Left lung (tissue), 4 donors: ENCODE measurements at regions not wholly inside any gene's neighbourhood (a gene's known extent, or its start where the extent isn't known, plus 50 kb on each side); places are given as distances from the start of the nearest gene placed in this dataset.

Source experiments
- ATAC-seq: fragments of 200-7000 bp; cut with Tn5 transposase; one replicate; pipeline ENCODE4 v1.9.1; 2020; ENCODE audit warnings: moderate library complexity
- DNase-seq, 4 donors: peaks; one replicate each; pipeline ENCODE4 v3.0.0-alpha.2; 2013 to 2020
- H3K27ac ChIP-seq, 2 donors: fragments of 200-600 bp; sonication (generic) in 1 of 2; one replicate each; pipeline versions ENCODE4 v1.5.0 to v1.8.0; 2020 to 2021
- H3K27me3 ChIP-seq, 2 donors: fragments of 200-600 bp; sonication (generic) in 1 of 2; one replicate each; pipeline versions ENCODE4 v1.5.0 to v1.8.0; 2020 to 2021
- H3K36me3 ChIP-seq, 2 donors: fragments of 200-600 bp; sonication (generic) in 1 of 2; one replicate each; pipeline versions ENCODE4 v1.5.0 to v1.8.0; 2020 to 2021
- H3K4me1 ChIP-seq, 2 donors: fragments of 200-600 bp; one replicate each; pipeline ENCODE4 v1.8.0; 2021
- H3K4me3 ChIP-seq, 2 donors: fragments of 200-600 bp; sonication (generic) in 1 of 2; one replicate each; pipeline versions ENCODE4 v1.5.0 to v1.8.0; 2020 to 2021; ENCODE audit warnings: mild to moderate bottlenecking in 1 of 2
- H3K9me3 ChIP-seq, 2 donors: fragments of 200-600 bp; sonication (generic) in 1 of 2; one replicate each; pipeline versions ENCODE4 v1.5.0 to v1.8.0; 2020 to 2021
- intact Hi-C, 2 donors: fragments of 100-400 bp; cut with DNase I; formaldehyde crosslinking; loops; one replicate each; pipeline versions ENCODE4 v1.11.2 to v1.14.2; 2022
- TF ChIP-seq, protein P1 (sequence below), 2 donors: fragments of 200-600 bp; sonication (generic) in 1 of 2; IDR thresholded peaks; one replicate each; pipeline versions ENCODE4 v1.5.0 to v1.8.0; 2021; ENCODE audit warnings: antibody characterized with exemption in 2 of 2
- donor health status: DM: no; HTN: yes; CAD: no.
- donor health status: DM: no; HTN: no; CAD: no.

DNA sequence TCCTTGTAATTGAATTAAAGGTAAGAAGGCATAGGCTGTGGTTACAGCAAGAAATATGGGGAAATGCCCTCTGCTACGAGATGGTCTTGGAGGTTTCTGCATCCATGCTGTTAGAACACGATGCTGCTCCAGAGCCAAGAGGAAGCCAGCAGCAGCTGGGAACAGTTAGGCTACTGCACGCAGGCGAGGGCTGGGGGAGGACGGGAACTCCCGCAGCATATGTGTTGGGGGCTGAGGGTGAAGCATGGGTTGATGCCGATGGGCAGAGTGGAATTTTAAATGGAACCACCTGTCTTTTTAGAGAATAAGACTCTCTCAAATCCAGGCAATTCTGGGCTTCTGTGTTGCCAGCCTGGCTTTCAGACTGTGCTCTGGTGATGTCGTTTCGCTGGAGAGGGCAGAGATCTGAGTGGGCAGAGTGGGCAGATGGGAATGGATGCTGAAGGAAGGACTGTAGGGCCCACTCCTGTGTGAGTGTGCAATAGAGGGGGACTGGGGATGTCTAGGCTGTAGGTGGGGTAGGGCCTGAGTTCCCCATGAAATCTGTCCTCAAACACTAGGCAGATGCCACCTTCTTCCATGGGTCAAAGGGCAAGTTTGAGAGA, 417.0 kb upstream of the TPM1 start:
- Histone ChIP-seq H3K9me3 (no peaks in the 10 kb centered on the region), H3K27ac (no peak overlapping the region), H3K4me3 (no peak overlapping the region), H3K4me1 (no peaks in the 10 kb centered on the region), H3K27me3 (no peaks in the 10 kb centered on the region), H3K36me3 (no peaks in the 10 kb centered on the region)
- intact Hi-C loops, result no loop called here
- DNase-seq (no peak), ATAC-seq (no peak)
- TF ChIP-seq, protein P1, sequence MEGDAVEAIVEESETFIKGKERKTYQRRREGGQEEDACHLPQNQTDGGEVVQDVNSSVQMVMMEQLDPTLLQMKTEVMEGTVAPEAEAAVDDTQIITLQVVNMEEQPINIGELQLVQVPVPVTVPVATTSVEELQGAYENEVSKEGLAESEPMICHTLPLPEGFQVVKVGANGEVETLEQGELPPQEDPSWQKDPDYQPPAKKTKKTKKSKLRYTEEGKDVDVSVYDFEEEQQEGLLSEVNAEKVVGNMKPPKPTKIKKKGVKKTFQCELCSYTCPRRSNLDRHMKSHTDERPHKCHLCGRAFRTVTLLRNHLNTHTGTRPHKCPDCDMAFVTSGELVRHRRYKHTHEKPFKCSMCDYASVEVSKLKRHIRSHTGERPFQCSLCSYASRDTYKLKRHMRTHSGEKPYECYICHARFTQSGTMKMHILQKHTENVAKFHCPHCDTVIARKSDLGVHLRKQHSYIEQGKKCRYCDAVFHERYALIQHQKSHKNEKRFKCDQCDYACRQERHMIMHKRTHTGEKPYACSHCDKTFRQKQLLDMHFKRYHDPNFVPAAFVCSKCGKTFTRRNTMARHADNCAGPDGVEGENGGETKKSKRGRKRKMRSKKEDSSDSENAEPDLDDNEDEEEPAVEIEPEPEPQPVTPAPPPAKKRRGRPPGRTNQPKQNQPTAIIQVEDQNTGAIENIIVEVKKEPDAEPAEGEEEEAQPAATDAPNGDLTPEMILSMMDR (IDR thresholded peaks at IDR 0.05), result no peak

DNA sequence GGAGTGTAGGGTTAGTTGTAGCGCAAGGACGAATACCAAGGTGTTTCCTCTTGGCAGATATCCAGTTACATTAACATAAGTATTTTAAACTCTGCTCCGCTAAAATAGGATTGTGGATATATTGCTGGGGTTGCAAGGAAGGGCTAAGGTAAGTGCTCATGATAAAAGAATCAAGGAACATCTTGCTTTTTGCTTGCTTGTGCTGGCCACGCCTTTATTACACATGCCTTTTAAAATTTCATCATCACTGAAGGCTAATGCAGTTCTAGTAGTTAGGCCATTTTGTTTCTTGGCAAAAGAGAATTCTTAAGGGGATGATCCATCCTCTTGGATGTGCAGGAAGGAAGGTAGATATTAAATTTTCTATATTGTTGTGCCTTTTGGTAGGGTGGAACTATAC, 415.6 kb upstream of the TPM1 start:
- DNase-seq (no peak), ATAC-seq (no peak)
- no peak overlapping the region for H3K4me3 ChIP-seq
- no peaks in the 10 kb centered on the region for H3K27me3 ChIP-seq
- H3K4me1 ChIP-seq, result no peaks in the 10 kb centered on the region
- intact Hi-C loops, result no loop called here
- TF ChIP-seq, protein P1 (IDR thresholded peaks at IDR 0.05), result no peak
- H3K27ac ChIP-seq, result no peak overlapping the region
- H3K36me3 ChIP-seq, result no peaks in the 10 kb centered on the region
- no peaks in the 10 kb centered on the region for H3K9me3 ChIP-seq

DNA sequence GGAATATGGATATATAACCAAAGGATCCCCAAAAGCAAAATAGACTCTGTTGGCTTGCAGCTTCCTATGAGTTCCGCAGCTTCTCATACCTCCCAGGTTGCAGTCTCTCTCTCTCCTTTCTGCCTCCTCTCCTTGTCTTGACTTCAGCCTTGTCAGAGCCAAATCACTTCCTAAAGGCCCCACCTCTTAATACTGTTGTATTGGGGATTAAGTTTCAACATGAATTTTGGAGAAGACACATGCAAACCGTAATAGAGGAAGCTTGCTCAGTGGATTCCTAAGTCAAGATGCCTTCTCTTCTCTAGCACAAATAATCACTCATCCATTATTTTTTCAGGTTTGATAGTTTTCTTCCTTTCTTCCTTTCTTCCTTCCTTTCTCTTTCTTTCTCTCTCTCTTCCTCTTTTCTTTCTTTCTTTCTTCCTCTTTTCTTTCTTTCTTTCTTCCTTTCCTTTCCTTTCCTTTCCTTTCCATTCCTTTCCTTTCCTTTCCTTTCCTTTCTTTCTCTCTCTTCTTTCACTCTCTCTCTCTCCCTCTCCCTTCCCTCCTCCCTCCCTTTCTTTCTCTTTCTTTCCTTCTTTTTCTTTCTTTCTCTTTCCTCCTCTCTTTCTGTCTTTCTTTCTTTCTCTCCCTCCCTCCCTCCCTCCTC, 411.3 kb upstream of the TPM1 start:
- H3K4me1 ChIP-seq, result no peaks in the 10 kb centered on the region
- H3K4me3 ChIP-seq, result no peak overlapping the region
- no peaks in the 10 kb centered on the region for H3K36me3 ChIP-seq
- H3K9me3 ChIP-seq, result no peaks in the 10 kb centered on the region
- TF ChIP-seq, protein P1 (IDR thresholded peaks at IDR 0.05), result no peak
- ATAC-seq, result no peak
- H3K27me3 ChIP-seq, result no peaks in the 10 kb centered on the region
- no peak for DNase-seq
- intact Hi-C loops, result no loop called here
- H3K27ac ChIP-seq, result no peak overlapping the region

DNA sequence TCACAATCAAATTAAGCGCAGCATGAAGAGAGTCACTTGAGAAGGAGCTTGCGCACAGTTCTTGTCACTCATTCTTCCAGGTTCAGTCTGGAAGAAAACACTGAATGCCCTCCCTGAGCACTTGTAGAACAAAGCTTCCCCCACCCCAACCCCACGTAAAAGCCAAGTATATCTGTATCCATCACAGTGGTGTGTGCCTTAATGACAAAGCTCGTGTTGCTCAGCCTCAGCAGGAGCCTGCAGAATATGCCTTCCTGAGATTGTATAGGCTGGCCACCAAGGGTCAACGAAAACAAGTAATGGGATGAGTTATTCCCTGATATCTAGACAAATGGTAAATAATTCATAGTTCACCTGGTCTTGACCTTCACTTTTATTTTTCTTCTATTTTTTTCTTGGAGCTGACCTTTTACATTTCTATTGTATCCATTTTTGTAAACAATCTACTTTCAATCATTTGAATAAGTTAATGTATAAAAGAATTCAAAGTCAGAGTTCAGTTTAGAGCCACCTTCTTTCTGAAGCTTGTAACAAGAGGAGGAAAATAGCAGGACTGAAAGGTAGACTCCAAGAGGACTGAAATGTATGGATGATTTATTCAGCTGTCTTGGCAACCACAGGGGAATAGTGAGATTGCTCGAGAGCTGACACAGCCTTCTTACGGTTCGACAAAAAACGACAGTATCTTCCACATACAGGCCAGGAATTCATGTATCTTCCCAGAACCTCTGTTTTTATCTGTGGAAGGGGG, 405.5 kb upstream of the TPM1 start:
- peaks cover 0 to 4% of the 10 kb centered on the region in 2 donors for H3K4me1 ChIP-seq
- ATAC-seq, result no peak
- H3K9me3 ChIP-seq, result no peaks in the 10 kb centered on the region
- TF ChIP-seq, protein P1 (IDR thresholded peaks at IDR 0.05), result no peak
- H3K36me3 ChIP-seq, result no peaks in the 10 kb centered on the region
- H3K4me3 ChIP-seq, result no peak overlapping the region
- intact Hi-C loops, result no loop called here
- no peak for DNase-seq
- no peak overlapping the region for H3K27ac ChIP-seq
- H3K27me3 ChIP-seq, result no peaks in the 10 kb centered on the region

DNA sequence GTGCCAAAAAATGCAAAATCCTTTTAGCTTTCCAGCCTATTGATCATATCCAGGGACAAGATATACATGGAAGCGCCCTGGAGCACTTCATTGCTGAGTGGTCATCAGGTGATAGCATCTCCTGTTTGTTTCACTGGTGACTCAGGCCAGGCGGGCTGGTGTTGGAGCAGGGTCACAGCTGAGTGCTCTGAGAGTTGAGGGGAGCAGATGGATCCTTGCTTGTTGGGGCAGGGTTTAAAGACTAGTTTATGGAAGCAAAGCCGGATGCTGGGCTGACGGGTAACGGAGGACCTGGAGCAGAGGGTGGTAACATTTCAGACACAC, 405.0 kb upstream of the TPM1 start:
- ATAC-seq (no peak), DNase-seq (no peak)
- intact Hi-C loops, result no loop called here
- no peak overlapping the region for H3K4me3 ChIP-seq
- H3K36me3 ChIP-seq, result no peaks in the 10 kb centered on the region
- no peak overlapping the region for H3K27ac ChIP-seq
- no peaks in the 10 kb centered on the region for H3K9me3 ChIP-seq
- TF ChIP-seq, protein P1 (IDR thresholded peaks at IDR 0.05), result no peak
- peaks cover 0 to 4% of the 10 kb centered on the region in 2 donors for H3K4me1 ChIP-seq
- no peaks in the 10 kb centered on the region for H3K27me3 ChIP-seq
